SHP77 (cell line): ENCODE measurements at regions not wholly inside any gene's neighbourhood (a gene's known extent, or its start where the extent isn't known, plus 50 kb on each side); places are given as distances from the start of the nearest gene placed in this dataset.

Experiments used
- DNase-seq, 2 experiments: peaks; one replicate each; lab custom pipeline; 2025; lab: John Stamatoyannopoulos, UW

GRCh38 chr1:50292276-50292675, 131.0 kb downstream of the DMRTA2 start:
- DNase-seq = no peak

GRCh38 chr1:50289495-50289894, 133.7 kb downstream of the DMRTA2 start:
- DNase-seq = no peak

GRCh38 chr1:50285994-50286393, 137.2 kb downstream of the DMRTA2 start:
- no peak for DNase-seq

GRCh38 chr1:50279622-50280330, 143.5 kb downstream of the DMRTA2 start:
- DNase-seq = no peak

GRCh38 chr1:50278961-50279360, 144.3 kb downstream of the DMRTA2 start:
- no peak for DNase-seq

- no peak for DNase-seq
Observed at GRCh38 chr1:50278410-50278809, 144.8 kb downstream of the DMRTA2 start.

GRCh38 chr1:50275566-50275965, 147.7 kb downstream of the DMRTA2 start:
- peak; percentile 23 to 31 for DNase-seq

GRCh38 chr1:50272912-50273311, 150.3 kb downstream of the DMRTA2 start:
- DNase-seq = peak; percentile 21 to 28

GRCh38 chr1:50271968-50272578, 151.2 kb downstream of the DMRTA2 start:
- DNase-seq = peak; percentile 49 to 59

- DNase-seq = no peak
Observed at GRCh38 chr1:50271337-50271736, 151.9 kb downstream of the DMRTA2 start.

- no peak for DNase-seq
Observed at GRCh38 chr1:50270926-50271325, 152.3 kb downstream of the DMRTA2 start.

GRCh38 chr1:50268049-50268448, 155.2 kb downstream of the DMRTA2 start:
- no peak for DNase-seq

GRCh38 chr1:50266509-50266908, 156.7 kb downstream of the DMRTA2 start:
- no peak for DNase-seq

- no peak for DNase-seq
Observed at GRCh38 chr1:50265790-50266314, 157.1 kb downstream of the ELAVL4 start.

GRCh38 chr1:50264590-50264989, 155.9 kb downstream of the ELAVL4 start:
- DNase-seq = peak in 1 of 2 experiments; percentile 5

- no peak for DNase-seq
Observed at GRCh38 chr1:50262436-50262835, 153.7 kb downstream of the ELAVL4 start.

GRCh38 chr1:50261951-50262350, 153.2 kb downstream of the ELAVL4 start:
- no peak for DNase-seq

- no peak for DNase-seq
Observed at GRCh38 chr1:50257940-50258685, 149.4 kb downstream of the ELAVL4 start.

GRCh38 chr1:50257029-50257428, 148.3 kb downstream of the ELAVL4 start:
- DNase-seq = no peak
